Ovary (tissue), 7 donors: ENCODE measurements at regions not wholly inside any gene's neighbourhood (a gene's known extent, or its start where the extent isn't known, plus 50 kb on each side); places are given as distances from the start of the nearest gene placed in this dataset.

Experiments
- DNase-seq, 5 donors: peaks; one replicate each; pipeline ENCODE4 v3.0.0-alpha.2; 2019 to 2020
- H3K27ac ChIP-seq, 2 donors: fragments of 200-600 bp; one replicate each; pipeline versions ENCODE4 v1.5.1 to v1.8.0; 2019 to 2022
- H3K27me3 ChIP-seq: fragments of 200-600 bp; one replicate; pipeline ENCODE4 v1.8.0; 2022
- H3K36me3 ChIP-seq: fragments of 200-600 bp; sonication (generic); one replicate; pipeline ENCODE4 v1.5.1; 2019
- H3K4me1 ChIP-seq: one replicate; pipeline ENCODE4 v1.8.1; 2013; ENCODE audit warnings: mild to moderate bottlenecking, moderate library complexity; ENCODE audit not compliant: insufficient read depth
- H3K4me3 ChIP-seq: fragments of 200-600 bp; sonication (generic); one replicate; pipeline ENCODE4 v1.5.1; 2017
- H3K9me3 ChIP-seq, 2 donors: fragments of 200-600 bp in 1 of 2; sonication (generic) in 1 of 2; one replicate each; pipeline versions ENCODE4 v1.5.1 to v1.8.1; 2013 to 2019; ENCODE audit warnings: mild to moderate bottlenecking in 1 of 2, moderate library complexity in 1 of 2
- CTCF ChIP-seq, 3 donors: fragments of 450-650 bp in 2 of 3; fragments of 200-600 bp in 1 of 3; IDR thresholded peaks; one replicate each; pipeline versions ENCODE4 v1.5.1 to v1.8.0; 2016 to 2022; ENCODE audit warnings: antibody characterized with exemption in 3 of 3, mild to moderate bottlenecking in 1 of 3
- EP300 ChIP-seq: sonication (generic); formaldehyde crosslinking; IDR thresholded peaks from one replicate; pipeline ENCODE4 v1.6.1; 2017; ENCODE audit warnings: antibody characterized with exemption
- POLR2A ChIP-seq: fragments of 450-650 bp; IDR thresholded peaks from one replicate; pipeline ENCODE4 v1.6.1; 2017; ENCODE audit warnings: antibody characterized with exemption, mild to moderate bottlenecking, moderate library complexity
- WGBS, 3 donors: extraction: QIAGEN DNeasy Blood & Tissue Kit in 1 of 3; methylation state at CpG; one replicate each; pipeline versions ENCODE4 v1.1.5 to v1.1.7; 2013 to 2017; 5-methylcytosine and 5-hydroxymethylcytosine counted together
- intact Hi-C, 4 donors: fragments of 100-400 bp; cut with DNase I; formaldehyde crosslinking; loops; one replicate each; pipeline versions ENCODE4 v1.11.0 to v1.15.1; 2022 to 2023
- donor health status: DM: no; HTN: no; CAD: no; lungs with moderate emphysema.
- donor health status: DM: no; HTN: no; CAD: no.
- donor health status: Bipolar disorder and iron deficiency.
- donor health status: DM: no; HTN: no; CAD: no.
- donor health status: DM: yes; HTN: yes; CAD: no.

GRCh38 chr5:168064933-168065622 is 226.4 kb upstream of the WWC1 start:
- no peak for DNase-seq
- no peaks in the 10 kb centered on the region for H3K27me3 ChIP-seq
- H3K27ac ChIP-seq: no peak overlapping the region
- 91 to 93% (median 92%) methylated on average over 8 of the region's 8 CpGs for WGBS, 3 donors
- no peak for TF ChIP-seq EP300
- TF ChIP-seq CTCF (IDR thresholded peaks at IDR 0.05): no peak
- no peak for TF ChIP-seq POLR2A
- intact Hi-C loops: no loop called here
- H3K4me3 ChIP-seq: no peak overlapping the region
- H3K4me1 ChIP-seq: no peaks in the 10 kb centered on the region
- H3K36me3 ChIP-seq: no peaks in the 10 kb centered on the region
- no peaks in the 10 kb centered on the region for H3K9me3 ChIP-seq

GRCh38 chr5:168066536-168067208 is 224.8 kb upstream of the WWC1 start:
- Histone ChIP-seq H3K4me3 (no peak overlapping the region), H3K4me1 (no peaks in the 10 kb centered on the region), H3K27ac (no peak overlapping the region), H3K9me3 (no peaks in the 10 kb centered on the region), H3K27me3 (no peaks in the 10 kb centered on the region), H3K36me3 (no peaks in the 10 kb centered on the region)
- WGBS, 3 donors: 82 to 93% (median 92%) methylated on average over 5 of the region's 5 CpGs
- TF ChIP-seq CTCF (IDR thresholded peaks at IDR 0.05) (no peak), EP300 (no peak), POLR2A (no peak)
- DNase-seq: no peak
- intact Hi-C loops: no loop called here

- TF ChIP-seq EP300: no peak
- TF ChIP-seq CTCF (IDR thresholded peaks at IDR 0.05): no peak
- no peak for TF ChIP-seq POLR2A
- H3K27ac ChIP-seq: no peak overlapping the region
- no peak overlapping the region for H3K4me3 ChIP-seq
- intact Hi-C loops: no loop called here
- H3K9me3 ChIP-seq: no peaks in the 10 kb centered on the region
- no peaks in the 10 kb centered on the region for H3K4me1 ChIP-seq
- DNase-seq: no peak
- 88 to 93% (median 91%) methylated on average over 1 of the region's 1 CpG for WGBS, 3 donors
- H3K36me3 ChIP-seq: no peaks in the 10 kb centered on the region
- H3K27me3 ChIP-seq: no peaks in the 10 kb centered on the region
Measured at GRCh38 chr5:168070761-168071160, 220.7 kb upstream of the WWC1 start.

- TF ChIP-seq EP300 (no peak), POLR2A (no peak), CTCF (IDR thresholded peaks at IDR 0.05) (no peak)
- Histone ChIP-seq H3K4me3 (no peak overlapping the region), H3K9me3 (no peaks in the 10 kb centered on the region), H3K27me3 (no peaks in the 10 kb centered on the region), H3K27ac (no peak overlapping the region), H3K36me3 (no peaks in the 10 kb centered on the region), H3K4me1 (no peaks in the 10 kb centered on the region)
- WGBS, 3 donors: 86 to 96% (median 87%) methylated on average over 6 of the region's 6 CpGs
- no peak for DNase-seq
- intact Hi-C loops: no loop called here
Measured at GRCh38 chr5:168072665-168073064, 218.8 kb upstream of the WWC1 start.
